GM12878 (cell line): ENCODE measurements at regions not wholly inside any gene's neighbourhood (a gene's known extent, or its start where the extent isn't known, plus 50 kb on each side); places are given as distances from the start of the nearest gene placed in this dataset.

Source experiments
- ATAC-seq: fragments of 200-7000 bp; cut with Tn5 transposase; 3 replicates; pipeline ENCODE4 v1.9.1; 2020; ENCODE audit warnings: mild to moderate bottlenecking, moderate library complexity
- BruUV-seq: library from RNA; stranded (reverse); fragments of 400-500 nt; replicated peaks from 2 replicates; lab custom pipeline; 2021; lab: Mats Ljungman, UMichigan
- CTCF ChIA-PET: fragments of 300-600 bp; sonication (Branson Sonifier 250); formaldehyde crosslinking; extraction: SDS; loops from one replicate; lab custom pipeline; 2021; ENCODE audit warnings: inconsistent platforms; lab: Yijun Ruan, JAX
- POLR2A ChIA-PET: fragments of 350-600 bp; formaldehyde crosslinking; extraction: SDS; loops from one replicate; lab custom pipeline; 2021; ENCODE audit warnings: inconsistent platforms; lab: Charles Lee
- RAD21 ChIA-PET: fragments of 300-600 bp; sonication (Branson Sonifier 250); formaldehyde crosslinking; loops from one replicate; lab custom pipeline; 2023; ENCODE audit warnings: antibody characterized with exemption; ENCODE audit not compliant: unreplicated experiment; lab: Charles Lee
- SMC1A ChIA-PET: fragments of 300-600 bp; sonication (Branson Sonifier 250); formaldehyde crosslinking; loops from one replicate; lab custom pipeline; 2023; ENCODE audit not compliant: unreplicated experiment, uncharacterized antibody; lab: Charles Lee
- DNase-seq: peaks from one replicate; pipeline ENCODE4 v3.0.0-alpha.2; 2011; ENCODE audit warnings: low read depth, low spot score
- FAIRE-seq: peaks from 3 replicates; lab custom pipeline; 2011; peaks lifted over from hg19 to GRCh38; lab: Jason Lieb, UNC
- H2AFZ ChIP-seq: 2 replicates; pipeline ENCODE4 v1.6.0; 2011; ENCODE audit warnings: low read depth, low read length, control low read depth; ENCODE audit not compliant: control insufficient read depth
- H3K27ac ChIP-seq: 2 replicates; pipeline ENCODE4 v1.5.1; 2011; ENCODE audit warnings: control low read depth; ENCODE audit not compliant: control insufficient read depth, insufficient read depth
- H3K27me3 ChIP-seq, 2 experiments: replicated peaks in 1 of 2; 2 replicates each; pipeline versions ENCODE4 v1.6.0 to v1.6.1; 2011; ENCODE audit warnings: low read length in 1 of 2; ENCODE audit not compliant: control insufficient read depth in 2 of 2, insufficient read depth in 2 of 2
- H3K36me3 ChIP-seq, 2 experiments: 2 replicates each; pipeline ENCODE4 v1.5.1; 2011; ENCODE audit warnings: low read length in 1 of 2; ENCODE audit not compliant: control insufficient read depth in 2 of 2, insufficient read depth in 2 of 2
- H3K4me1 ChIP-seq: 2 replicates; pipeline ENCODE4 v1.6.1; 2011; ENCODE audit warnings: mild to moderate bottlenecking, low read length, moderate library complexity, mixed read lengths; ENCODE audit not compliant: control insufficient read depth, insufficient read depth
- H3K4me2 ChIP-seq: 2 replicates; pipeline ENCODE4 v1.6.0; 2011; ENCODE audit warnings: control low read depth; ENCODE audit not compliant: control insufficient read depth, insufficient read depth
- H3K4me3 ChIP-seq: fragments of 200-600 bp; sonication (generic); 2 replicates; pipeline ENCODE4 v1.5.1; 2016
- H3K79me2 ChIP-seq: 2 replicates; pipeline ENCODE4 v1.6.0; 2011; ENCODE audit warnings: low read length; ENCODE audit not compliant: control insufficient read depth, insufficient read depth
- H3K9ac ChIP-seq: 2 replicates; pipeline ENCODE4 v1.8.0; 2011; ENCODE audit warnings: low read length, control low read depth, mixed read lengths; ENCODE audit not compliant: control insufficient read depth, insufficient read depth
- H3K9me3 ChIP-seq: replicated peaks from 3 replicates; pipeline ENCODE4 v1.5.1; 2011; ENCODE audit warnings: mild to moderate bottlenecking, low read length; ENCODE audit not compliant: control insufficient read depth, insufficient read depth
- H4K20me1 ChIP-seq: 2 replicates; pipeline ENCODE4 v1.6.0; 2011; ENCODE audit not compliant: control insufficient read depth, insufficient read depth
- ATF7 ChIP-seq: fragments of 450-650 bp; IDR thresholded peaks from 2 replicates; pipeline ENCODE4 v1.6.1; 2016; ENCODE audit warnings: low read depth, mild to moderate bottlenecking
- CBX5 ChIP-seq: sonication (generic); IDR thresholded peaks from 2 replicates; pipeline ENCODE4 v1.6.1; 2016; ENCODE audit warnings: low read depth, moderate library complexity, mild to moderate bottlenecking, inconsistent platforms
- CHD1 ChIP-seq: IDR thresholded peaks from 2 replicates; pipeline ENCODE4 v1.6.1; 2012; ENCODE audit warnings: low read depth, low read length, improper control_type of control experiment
- CUX1 ChIP-seq: IDR thresholded peaks from 2 replicates; pipeline ENCODE4 v1.6.1; 2012; ENCODE audit warnings: improper control_type of control experiment, low read depth, low read length; ENCODE audit not compliant: insufficient replicate concordance
- EGR1 ChIP-seq, 2 experiments: IDR thresholded peaks; 1 replicate in 1 of 2; 2 replicates in 1 of 2; pipeline ENCODE4 v1.6.1; 2011 to 2012; ENCODE audit warnings: low read depth in 2 of 2, low read length in 2 of 2, borderline replicate concordance in 1 of 2, mild to moderate bottlenecking in 1 of 2, moderate library complexity in 1 of 2
- FOXK2 ChIP-seq: fragments of 450-650 bp; IDR thresholded peaks from 2 replicates; pipeline ENCODE4 v1.6.1; 2017; ENCODE audit warnings: mild to moderate bottlenecking, moderate library complexity
- IRF3 ChIP-seq: fragments of 450-650 bp; IDR thresholded peaks from 2 replicates; pipeline ENCODE4 v1.6.1; 2014; ENCODE audit warnings: mild to moderate bottlenecking
- NR2C1 ChIP-seq: fragments of 450-650 bp; IDR thresholded peaks from 2 replicates; pipeline ENCODE4 v1.6.1; 2017; ENCODE audit warnings: antibody characterized with exemption, mild to moderate bottlenecking, moderate library complexity
- PBX3 ChIP-seq: IDR thresholded peaks from 2 replicates; pipeline ENCODE4 v1.6.1; 2011; ENCODE audit warnings: mild to moderate bottlenecking, low read depth, low read length, moderate library complexity; ENCODE audit not compliant: insufficient replicate concordance
- SIX5 ChIP-seq: IDR thresholded peaks from 2 replicates; pipeline ENCODE4 v1.6.1; 2011; ENCODE audit warnings: mild to moderate bottlenecking, low read depth, low read length, moderate library complexity; ENCODE audit not compliant: severe bottlenecking
- SMAD1 ChIP-seq: fragments of 450-650 bp; IDR thresholded peaks from 2 replicates; pipeline ENCODE4 v1.6.1; 2018; ENCODE audit warnings: mild to moderate bottlenecking, low read depth; ENCODE audit not compliant: partially characterized antibody
- SP1 ChIP-seq: IDR thresholded peaks from one replicate; pipeline ENCODE4 v1.6.1; 2011; ENCODE audit warnings: low read depth, low read length
- TCF12 ChIP-seq: IDR thresholded peaks from 2 replicates; pipeline ENCODE4 v1.6.1; 2011; ENCODE audit warnings: low read depth, mild to moderate bottlenecking, low read length
- USF2 ChIP-seq: IDR thresholded peaks from 2 replicates; pipeline ENCODE4 v1.6.1; 2011; ENCODE audit warnings: low read depth, low read length, improper control_type of control experiment, borderline replicate concordance
- WGBS: methylation state at CpG from one replicate; pipeline ENCODE4 v1.1.6; 2016; ENCODE audit warnings: low lambda C conversion rate; ENCODE audit not compliant: insufficient replicate concordance, insufficient coverage; ENCODE audit errors: missing lambda C conversion rate; 5-methylcytosine and 5-hydroxymethylcytosine counted together
- in situ Hi-C: fragments of 300-500 bp; cut with MboI; formaldehyde crosslinking; loops from 9 replicates; pipeline ENCODE4 v1.14.3; 2018; ENCODE audit warnings: mixed read lengths
- intact Hi-C: fragments of 100-400 bp; cut with micrococcal nuclease; formaldehyde crosslinking; loops from one replicate; pipeline ENCODE4 v1.14.2; 2022; ENCODE audit not compliant: unreplicated experiment
- TF ChIP-seq, protein P1 (sequence below): fragments of 450-650 bp; IDR thresholded peaks from 2 replicates; pipeline ENCODE4 v1.6.1; 2016; ENCODE audit warnings: mild to moderate bottlenecking

DNA sequence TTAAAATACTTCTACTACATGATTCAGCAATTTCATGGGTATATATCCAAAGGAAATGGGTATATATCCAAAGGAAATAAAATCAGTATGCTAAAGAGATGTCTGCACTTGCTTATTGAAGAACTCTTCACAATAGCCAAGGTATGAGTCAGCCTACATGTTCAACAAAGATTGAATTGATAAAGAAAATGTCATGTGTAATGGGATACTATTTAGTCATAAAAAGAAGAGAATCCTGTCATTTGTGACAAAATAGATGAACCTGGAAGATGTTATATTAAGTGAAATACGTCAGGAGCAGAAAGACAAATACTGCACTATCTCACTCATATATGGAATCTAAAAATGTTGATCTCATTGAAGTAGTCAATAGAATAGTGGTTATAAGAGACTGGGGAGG is 944.5 kb upstream of the CTNND2 start:
- Histone ChIP-seq H3K4me3 (no peak overlapping the region), H3K27me3 (no peaks in the 10 kb centered on the region), H3K9me3 (no peaks in the 10 kb centered on the region), H3K9ac (no peak overlapping the region), H2AFZ (no peak overlapping the region), H3K4me2 (no peak overlapping the region), H4K20me1 (no peaks in the 10 kb centered on the region), H3K4me1 (no peaks in the 10 kb centered on the region), H3K27ac (no peak overlapping the region), H3K79me2 (no peaks in the 10 kb centered on the region), H3K36me3 (no peaks in the 10 kb centered on the region)
- ChIA-PET SMC1A (no interaction called here), POLR2A (no interaction called here), RAD21 (no interaction called here), CTCF (no interaction called here)
- DNase-seq (no peak), ATAC-seq (no peak), FAIRE-seq (no peak)
- in situ Hi-C loops: no loop called here
- BruUV-seq: no TSS peak
- TF ChIP-seq SIX5 (no peak), NR2C1 (no peak), FOXK2 (no peak), USF2 (no peak), CHD1 (no peak), SMAD1 (no peak), CUX1 (no peak), TCF12 (no peak), CBX5 (no peak), SP1 (no peak), PBX3 (no peak), ATF7 (no peak), IRF3 (no peak), EGR1 (IDR thresholded peaks at IDR 0.05; ENCODE audit: borderline replicate concordance in 1 of 2, low read depth in 2 of 2, low read length in 2 of 2) (no peak)
- TF ChIP-seq, protein P1, sequence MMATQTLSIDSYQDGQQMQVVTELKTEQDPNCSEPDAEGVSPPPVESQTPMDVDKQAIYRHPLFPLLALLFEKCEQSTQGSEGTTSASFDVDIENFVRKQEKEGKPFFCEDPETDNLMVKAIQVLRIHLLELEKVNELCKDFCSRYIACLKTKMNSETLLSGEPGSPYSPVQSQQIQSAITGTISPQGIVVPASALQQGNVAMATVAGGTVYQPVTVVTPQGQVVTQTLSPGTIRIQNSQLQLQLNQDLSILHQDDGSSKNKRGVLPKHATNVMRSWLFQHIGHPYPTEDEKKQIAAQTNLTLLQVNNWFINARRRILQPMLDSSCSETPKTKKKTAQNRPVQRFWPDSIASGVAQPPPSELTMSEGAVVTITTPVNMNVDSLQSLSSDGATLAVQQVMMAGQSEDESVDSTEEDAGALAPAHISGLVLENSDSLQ: no peak
- WGBS: 0% methylated on average over 1 of the region's 1 CpG
- intact Hi-C loops: no loop called here
